HG02970 (cell line): ENCODE measurements at regions not wholly inside any gene's neighbourhood (a gene's known extent, or its start where the extent isn't known, plus 50 kb on each side); places are given as distances from the start of the nearest gene placed in this dataset.

Experiments used
- ATAC-seq: cut with Tn5 transposase; IDR thresholded peaks from one replicate; pipeline ENCODE4 v1.9.1; 2021; ENCODE audit warnings: mild to moderate bottlenecking, moderate library complexity, moderate number of reproducible peaks; ENCODE audit not compliant: unreplicated experiment, low FRiP score

DNA sequence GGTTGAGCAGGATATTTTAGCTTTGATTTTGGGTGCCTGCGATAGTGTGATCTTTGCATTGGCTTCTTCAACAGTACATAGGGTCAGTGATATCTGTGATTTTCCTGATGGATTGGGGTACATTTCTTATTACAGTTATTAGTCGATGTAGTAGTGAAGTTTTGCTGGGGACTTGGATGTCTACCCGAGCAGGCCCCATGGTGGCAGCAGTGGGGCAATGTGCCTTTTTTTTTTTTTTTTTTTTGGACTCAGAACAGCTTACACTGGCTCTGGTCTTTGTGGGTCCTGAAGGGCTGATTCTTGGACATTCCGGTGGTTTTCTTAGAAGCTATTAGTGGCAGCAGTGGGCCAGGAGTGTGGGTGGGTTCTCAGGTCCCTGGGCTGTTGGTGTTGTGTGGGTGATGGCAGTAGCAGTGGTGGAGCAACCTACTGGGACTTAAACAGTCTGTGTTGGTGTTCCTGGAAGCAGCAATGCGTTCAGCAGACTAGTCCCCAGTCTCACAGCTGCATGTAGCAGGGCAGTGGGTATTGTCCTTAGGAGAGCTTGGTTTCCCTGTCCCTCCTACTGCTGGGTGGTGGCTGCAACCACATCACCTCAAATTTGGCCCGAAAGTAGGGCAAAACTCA is 53.7 kb upstream of the SLC4A10 start:
- ATAC-seq, result no peak

DNA sequence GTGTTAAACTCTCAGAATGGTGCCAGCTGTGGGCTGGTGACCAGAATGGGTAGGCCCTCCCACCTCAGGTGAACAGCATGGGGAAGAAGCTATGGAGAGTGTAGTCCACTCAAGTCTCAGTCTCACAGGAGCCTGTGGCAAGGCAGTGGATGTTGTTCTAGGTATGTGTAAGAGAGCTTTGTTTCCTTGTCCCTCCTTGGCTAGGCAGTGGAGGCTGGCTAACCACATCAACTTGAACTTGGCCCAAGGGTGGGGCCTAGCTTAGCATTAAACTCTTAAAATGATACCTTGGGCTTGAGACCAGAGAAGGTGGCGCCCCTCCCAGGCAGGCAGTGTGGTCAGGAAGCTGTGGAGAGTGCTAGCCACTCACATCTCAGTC is 53.2 kb upstream of the SLC4A10 start:
- ATAC-seq, result no peak
